H9 (cell line): ENCODE measurements at regions not wholly inside any gene's neighbourhood (a gene's known extent, or its start where the extent isn't known, plus 50 kb on each side); places are given as distances from the start of the nearest gene placed in this dataset.
A peak's percentile ranks its signal among the peaks of the same experiment; 100 is the strongest.

ENCODE experiments used
- DNase-seq: peaks from one replicate; pipeline ENCODE4 v3.0.0-alpha.2; 2017
- H2AFZ ChIP-seq: one replicate; pipeline ENCODE4 v1.6.1; 2013; ENCODE audit warnings: mild to moderate bottlenecking, low read length, control low read depth, moderate library complexity
- H2AK5ac ChIP-seq: 2 replicates; pipeline ENCODE4 v1.6.1; 2013; ENCODE audit warnings: low read length, control low read depth, mixed read lengths; ENCODE audit not compliant: insufficient read length
- H2BK120ac ChIP-seq: one replicate; pipeline ENCODE4 v1.6.1; 2013; ENCODE audit warnings: low read depth, mild to moderate bottlenecking, low read length, control low read depth, inconsistent platforms; ENCODE audit not compliant: poor library complexity, severe bottlenecking
- H2BK12ac ChIP-seq: 2 replicates; pipeline ENCODE4 v1.6.1; 2013; ENCODE audit warnings: low read length, control low read depth, mixed read lengths, low read depth; ENCODE audit not compliant: insufficient read length
- H2BK15ac ChIP-seq: 2 replicates; pipeline ENCODE4 v1.6.1; 2013; ENCODE audit warnings: low read depth, low read length, control low read depth
- H2BK20ac ChIP-seq: one replicate; pipeline ENCODE4 v1.6.1; 2013; ENCODE audit warnings: low read depth, mild to moderate bottlenecking, low read length, control low read depth, inconsistent platforms; ENCODE audit not compliant: poor library complexity, severe bottlenecking
- H2BK5ac ChIP-seq: 2 replicates; pipeline ENCODE4 v1.6.1; 2013; ENCODE audit warnings: low read length, control low read depth, mixed read lengths; ENCODE audit not compliant: insufficient read length
- H3K14ac ChIP-seq: 2 replicates; pipeline ENCODE4 v1.6.1; 2013; ENCODE audit warnings: low read length, control low read depth; ENCODE audit not compliant: insufficient read depth
- H3K18ac ChIP-seq: 2 replicates; pipeline ENCODE4 v1.6.1; 2013; ENCODE audit warnings: low read depth, mild to moderate bottlenecking, mixed read lengths, low read length, control low read depth; ENCODE audit not compliant: insufficient read length
- H3K23ac ChIP-seq: 2 replicates; pipeline ENCODE4 v1.6.1; 2013; ENCODE audit warnings: low read length, control low read depth, mixed read lengths, low read depth; ENCODE audit not compliant: insufficient read length
- H3K23me2 ChIP-seq: 2 replicates; pipeline ENCODE4 v1.6.1; 2013; ENCODE audit warnings: low read depth, mild to moderate bottlenecking, mixed read lengths, low read length, control low read depth; ENCODE audit not compliant: insufficient read length, poor library complexity, severe bottlenecking
- H3K27ac ChIP-seq: 2 replicates; pipeline ENCODE4 v1.5.1; 2013; ENCODE audit warnings: low read length, control low read depth, mixed read lengths, low read depth; ENCODE audit not compliant: insufficient read length
- H3K27me3 ChIP-seq: 2 replicates; pipeline ENCODE4 v1.6.1; 2013; ENCODE audit warnings: low read length, control low read depth, inconsistent platforms; ENCODE audit not compliant: insufficient read depth
- H3K4ac ChIP-seq: 2 replicates; pipeline ENCODE4 v1.6.1; 2013; ENCODE audit warnings: low read depth, mild to moderate bottlenecking, control low read depth, inconsistent platforms, low read length, moderate library complexity
- H3K4me1 ChIP-seq: 2 replicates; pipeline ENCODE4 v1.6.1; 2013; ENCODE audit warnings: low read length, control low read depth, inconsistent platforms; ENCODE audit not compliant: insufficient read depth
- H3K4me2 ChIP-seq: 2 replicates; pipeline ENCODE4 v1.6.1; 2013; ENCODE audit warnings: low read length, control low read depth, mixed read lengths; ENCODE audit not compliant: insufficient read length, insufficient read depth
- H3K56ac ChIP-seq: 2 replicates; pipeline ENCODE4 v1.6.1; 2013; ENCODE audit warnings: low read depth, mild to moderate bottlenecking, mixed read lengths, low read length, control low read depth; ENCODE audit not compliant: insufficient read length
- H3K79me1 ChIP-seq: 2 replicates; pipeline ENCODE4 v1.6.1; 2013; ENCODE audit warnings: low read depth, mild to moderate bottlenecking, moderate library complexity, low read length, control low read depth, inconsistent platforms; ENCODE audit not compliant: insufficient read depth, poor library complexity, severe bottlenecking
- H3K79me2 ChIP-seq: 2 replicates; pipeline ENCODE4 v1.6.1; 2013; ENCODE audit warnings: low read length, control low read depth, inconsistent platforms; ENCODE audit not compliant: insufficient read depth
- H3K9ac ChIP-seq: 2 replicates; pipeline ENCODE4 v1.6.1; 2013; ENCODE audit warnings: low read length, control low read depth, mixed read lengths; ENCODE audit not compliant: insufficient read length; ENCODE audit errors: extremely low read depth
- H3K9me3 ChIP-seq: one replicate; pipeline ENCODE4 v1.6.1; 2013; ENCODE audit warnings: low read depth, low read length, inconsistent platforms; ENCODE audit not compliant: control insufficient read depth
- H3T11ph ChIP-seq: one replicate; pipeline ENCODE4 v1.6.1; 2013; ENCODE audit warnings: mild to moderate bottlenecking, low read length, control low read depth, inconsistent platforms
- H4K20me1 ChIP-seq: one replicate; pipeline ENCODE4 v1.6.1; 2013; ENCODE audit not compliant: control insufficient read depth, insufficient read length, insufficient read depth
- H4K5ac ChIP-seq: 2 replicates; pipeline ENCODE4 v1.6.1; 2013; ENCODE audit warnings: low read depth, mild to moderate bottlenecking, mixed read lengths, low read length, control low read depth; ENCODE audit not compliant: insufficient read length
- H4K8ac ChIP-seq: replicated peaks from 2 replicates; pipeline ENCODE4 v1.6.1; 2013; ENCODE audit warnings: low read length, control low read depth, mixed read lengths, low read depth; ENCODE audit not compliant: insufficient read length
- H4K91ac ChIP-seq: 2 replicates; pipeline ENCODE4 v1.6.1; 2013; ENCODE audit warnings: low read depth, mild to moderate bottlenecking, moderate library complexity, mixed read lengths, low read length, control low read depth; ENCODE audit not compliant: insufficient read length
- H3K27ac Mint-ChIP-seq, 3 experiments: 2 replicates in 2 of 3; 3 replicates in 1 of 3; pipeline ENCODE4 v1.8.0; 2020 to 2021; ENCODE audit warnings: mixed read lengths in 3 of 3, mild to moderate bottlenecking in 1 of 3, moderate library complexity in 1 of 3
- H3K27me3 Mint-ChIP-seq: 2 replicates; pipeline ENCODE4 v1.8.0; 2021; ENCODE audit warnings: low read depth, mild to moderate bottlenecking, moderate library complexity, mixed read lengths
- H3K36me3 Mint-ChIP-seq, 3 experiments: 2 replicates in 2 of 3; 3 replicates in 1 of 3; pipeline ENCODE4 v1.8.0; 2020 to 2021; ENCODE audit warnings: low read depth in 3 of 3, mixed read lengths in 3 of 3; ENCODE audit not compliant: insufficient read depth in 1 of 3
- H3K4me1 Mint-ChIP-seq, 2 experiments: 2 replicates each; pipeline ENCODE4 v1.8.0; 2020; ENCODE audit warnings: mixed read lengths in 2 of 2
- H3K4me3 Mint-ChIP-seq, 2 experiments: 2 replicates in 1 of 2; 3 replicates in 1 of 2; pipeline ENCODE4 v1.8.0; 2020 to 2021; ENCODE audit warnings: mild to moderate bottlenecking in 2 of 2, mixed read lengths in 2 of 2, moderate library complexity in 1 of 2
- H3K9me3 Mint-ChIP-seq, 2 experiments: 2 replicates in 1 of 2; 3 replicates in 1 of 2; pipeline ENCODE4 v1.8.0; 2020; ENCODE audit warnings: mild to moderate bottlenecking in 2 of 2, mixed read lengths in 2 of 2, moderate library complexity in 1 of 2
- WGBS: extraction: QIAGEN DNeasy Blood & Tissue Kit; methylation state at CpG from one replicate; pipeline ENCODE4 v1.1.7; 2013; ENCODE audit warnings: missing lambda C conversion rate, low lambda C conversion rate, mixed read lengths; ENCODE audit not compliant: insufficient read length; ENCODE audit errors: extremely low coverage; 5-methylcytosine and 5-hydroxymethylcytosine counted together
- TF ChIP-seq, protein P1 (sequence below): fragments of 200-600 bp; sonication (generic); conservative IDR thresholded peaks from 3 replicates; pipeline ENCODE4 v1.8.0; 2021; ENCODE audit warnings: antibody characterized with exemption, mild to moderate bottlenecking

DNA sequence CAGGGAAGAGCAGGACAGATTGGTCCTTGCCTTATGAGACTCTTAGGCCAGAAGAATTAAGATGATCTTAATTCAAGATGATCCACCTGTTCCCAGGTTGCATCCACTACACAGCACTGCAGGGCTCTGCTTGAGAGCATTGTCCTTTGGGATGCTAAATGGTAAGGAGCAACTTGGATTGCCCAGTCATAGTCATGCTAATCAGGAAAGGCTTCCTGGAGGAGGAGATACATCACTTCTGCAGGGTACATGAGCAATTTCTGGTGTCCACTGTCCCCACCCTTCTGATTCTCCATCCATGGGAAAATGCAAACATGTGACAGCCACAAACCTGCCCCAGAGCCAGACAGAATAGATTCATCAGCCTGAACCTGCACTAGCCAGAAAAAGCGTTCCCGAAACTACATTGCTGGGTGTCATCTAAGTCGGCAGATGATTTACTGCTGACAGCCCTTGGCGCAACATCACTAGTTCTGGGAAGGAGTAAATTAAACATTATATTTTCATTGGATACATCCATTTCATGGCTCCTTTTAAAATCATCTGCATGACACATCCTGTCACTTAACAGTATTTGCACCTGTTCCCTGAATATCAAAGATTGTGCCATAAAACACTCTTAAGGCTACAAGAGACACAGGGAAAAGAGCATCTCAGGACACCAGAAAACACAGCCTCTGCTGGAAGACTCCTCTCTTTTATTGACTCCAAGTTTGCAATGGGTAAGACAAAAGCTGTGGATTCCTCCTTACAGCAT, 282.2 kb downstream of the MAF start:
- Histone ChIP-seq H3K23me2 (no peaks in the 10 kb centered on the region), H2AK5ac (no peak overlapping the region), H4K20me1 (no peaks in the 10 kb centered on the region), H3K9ac (no peak overlapping the region), H2BK5ac (no peak overlapping the region), H3K56ac (no peak overlapping the region), H4K91ac (no peak overlapping the region), H3K79me1 (no peaks in the 10 kb centered on the region), H3K4me2 (no peak overlapping the region), H3K4ac (no peak overlapping the region), H2BK15ac (no peak overlapping the region), H3K14ac (no peak overlapping the region), H3K27ac (no peak overlapping the region), H2BK20ac (no peak overlapping the region), H3T11ph (no peak overlapping the region), H3K23ac (no peak overlapping the region), H3K27me3 (no peaks in the 10 kb centered on the region), H2BK120ac (no peak overlapping the region), H4K8ac (no peak overlapping the region), H3K79me2 (no peaks in the 10 kb centered on the region), H2BK12ac (no peak overlapping the region), H3K4me1 (peaks cover 16% of the 10 kb centered on the region), H3K9me3 (no peaks in the 10 kb centered on the region), H2AFZ (no peak overlapping the region), H3K18ac (no peak overlapping the region), H4K5ac (no peak overlapping the region)
- DNase-seq = peak; percentile 53
- Mint-ChIP-seq H3K36me3 (no peaks in the 10 kb centered on the region; a peak in 1 of 7 replicates), H3K27me3 (peaks cover 6% of the 10 kb centered on the region; the same call in 1 of the 2 replicates), H3K27ac (peak overlapping the region; percentile 4 to 63 (median 53); a peak in 4 of 7 replicates), H3K4me3 (no peak overlapping the region), H3K4me1 (peaks cover 45 to 50% of the 10 kb centered on the region in 2 experiments), H3K9me3 (no peaks in the 10 kb centered on the region)
- TF ChIP-seq, protein P1, sequence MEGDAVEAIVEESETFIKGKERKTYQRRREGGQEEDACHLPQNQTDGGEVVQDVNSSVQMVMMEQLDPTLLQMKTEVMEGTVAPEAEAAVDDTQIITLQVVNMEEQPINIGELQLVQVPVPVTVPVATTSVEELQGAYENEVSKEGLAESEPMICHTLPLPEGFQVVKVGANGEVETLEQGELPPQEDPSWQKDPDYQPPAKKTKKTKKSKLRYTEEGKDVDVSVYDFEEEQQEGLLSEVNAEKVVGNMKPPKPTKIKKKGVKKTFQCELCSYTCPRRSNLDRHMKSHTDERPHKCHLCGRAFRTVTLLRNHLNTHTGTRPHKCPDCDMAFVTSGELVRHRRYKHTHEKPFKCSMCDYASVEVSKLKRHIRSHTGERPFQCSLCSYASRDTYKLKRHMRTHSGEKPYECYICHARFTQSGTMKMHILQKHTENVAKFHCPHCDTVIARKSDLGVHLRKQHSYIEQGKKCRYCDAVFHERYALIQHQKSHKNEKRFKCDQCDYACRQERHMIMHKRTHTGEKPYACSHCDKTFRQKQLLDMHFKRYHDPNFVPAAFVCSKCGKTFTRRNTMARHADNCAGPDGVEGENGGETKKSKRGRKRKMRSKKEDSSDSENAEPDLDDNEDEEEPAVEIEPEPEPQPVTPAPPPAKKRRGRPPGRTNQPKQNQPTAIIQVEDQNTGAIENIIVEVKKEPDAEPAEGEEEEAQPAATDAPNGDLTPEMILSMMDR = no peak
- WGBS = no CpG with 5 or more reads among the region's 4 CpGs
